ENCODE measurements at regions not wholly inside any gene's neighbourhood (a gene's known extent, or its start where the extent isn't known, plus 50 kb on each side); places are given as distances from the start of the nearest gene placed in this dataset.

DNA sequence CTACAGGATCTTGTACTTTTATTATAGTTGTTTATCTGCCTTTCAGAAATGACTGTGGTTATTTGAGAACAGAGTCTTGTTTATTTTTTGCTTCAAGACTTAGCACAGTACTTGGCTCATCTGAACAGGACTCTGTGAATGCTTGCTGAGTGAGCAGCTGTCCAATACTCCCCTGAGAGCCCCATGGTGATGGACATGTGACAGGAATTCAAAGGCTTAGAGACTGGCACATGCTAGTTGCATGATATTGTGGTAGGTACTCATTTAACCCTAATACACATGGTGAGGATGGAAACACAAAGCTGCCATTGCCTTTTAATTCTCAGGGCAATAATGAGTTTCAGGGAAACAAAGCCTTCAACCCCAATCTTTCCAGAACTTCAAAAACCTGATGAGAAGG is 97.3 kb downstream of the GEMIN8 start:
- TF ChIP-seq, protein P1, sequence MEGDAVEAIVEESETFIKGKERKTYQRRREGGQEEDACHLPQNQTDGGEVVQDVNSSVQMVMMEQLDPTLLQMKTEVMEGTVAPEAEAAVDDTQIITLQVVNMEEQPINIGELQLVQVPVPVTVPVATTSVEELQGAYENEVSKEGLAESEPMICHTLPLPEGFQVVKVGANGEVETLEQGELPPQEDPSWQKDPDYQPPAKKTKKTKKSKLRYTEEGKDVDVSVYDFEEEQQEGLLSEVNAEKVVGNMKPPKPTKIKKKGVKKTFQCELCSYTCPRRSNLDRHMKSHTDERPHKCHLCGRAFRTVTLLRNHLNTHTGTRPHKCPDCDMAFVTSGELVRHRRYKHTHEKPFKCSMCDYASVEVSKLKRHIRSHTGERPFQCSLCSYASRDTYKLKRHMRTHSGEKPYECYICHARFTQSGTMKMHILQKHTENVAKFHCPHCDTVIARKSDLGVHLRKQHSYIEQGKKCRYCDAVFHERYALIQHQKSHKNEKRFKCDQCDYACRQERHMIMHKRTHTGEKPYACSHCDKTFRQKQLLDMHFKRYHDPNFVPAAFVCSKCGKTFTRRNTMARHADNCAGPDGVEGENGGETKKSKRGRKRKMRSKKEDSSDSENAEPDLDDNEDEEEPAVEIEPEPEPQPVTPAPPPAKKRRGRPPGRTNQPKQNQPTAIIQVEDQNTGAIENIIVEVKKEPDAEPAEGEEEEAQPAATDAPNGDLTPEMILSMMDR (IDR thresholded peaks at IDR 0.05), result no peak
- TF ChIP-seq POLR2A (IDR thresholded peaks at IDR 0.05) (no peak), EP300 (IDR thresholded peaks at IDR 0.05) (no peak)
